ENCODE measurements at regions not wholly inside any gene's neighbourhood (a gene's known extent, or its start where the extent isn't known, plus 50 kb on each side); places are given as distances from the start of the nearest gene placed in this dataset.
A peak's percentile ranks its signal among the peaks of the same experiment; 100 is the strongest.

DNA sequence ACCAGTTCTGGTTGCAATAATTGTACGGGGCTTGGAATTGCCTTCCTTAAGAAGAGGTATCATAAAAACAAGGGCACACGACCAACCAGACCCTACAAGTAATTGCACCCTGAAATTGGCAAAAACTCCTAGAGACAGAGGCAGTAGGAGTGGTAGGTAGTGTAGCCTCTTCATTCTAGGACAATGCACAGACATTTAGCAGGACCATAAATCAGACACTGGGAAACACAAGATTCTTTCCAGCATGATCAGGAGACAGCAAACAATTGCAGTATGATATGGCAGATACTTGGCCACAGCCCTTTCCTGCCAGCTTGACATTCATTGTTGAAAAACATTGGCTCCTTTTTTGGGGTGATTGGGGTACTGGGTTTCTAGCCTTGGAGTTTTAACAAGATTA is 186.6 kb upstream of the PIK3C3 start:
- no peak overlapping the region for H3K27ac ChIP-seq
- TF ChIP-seq, protein P1, sequence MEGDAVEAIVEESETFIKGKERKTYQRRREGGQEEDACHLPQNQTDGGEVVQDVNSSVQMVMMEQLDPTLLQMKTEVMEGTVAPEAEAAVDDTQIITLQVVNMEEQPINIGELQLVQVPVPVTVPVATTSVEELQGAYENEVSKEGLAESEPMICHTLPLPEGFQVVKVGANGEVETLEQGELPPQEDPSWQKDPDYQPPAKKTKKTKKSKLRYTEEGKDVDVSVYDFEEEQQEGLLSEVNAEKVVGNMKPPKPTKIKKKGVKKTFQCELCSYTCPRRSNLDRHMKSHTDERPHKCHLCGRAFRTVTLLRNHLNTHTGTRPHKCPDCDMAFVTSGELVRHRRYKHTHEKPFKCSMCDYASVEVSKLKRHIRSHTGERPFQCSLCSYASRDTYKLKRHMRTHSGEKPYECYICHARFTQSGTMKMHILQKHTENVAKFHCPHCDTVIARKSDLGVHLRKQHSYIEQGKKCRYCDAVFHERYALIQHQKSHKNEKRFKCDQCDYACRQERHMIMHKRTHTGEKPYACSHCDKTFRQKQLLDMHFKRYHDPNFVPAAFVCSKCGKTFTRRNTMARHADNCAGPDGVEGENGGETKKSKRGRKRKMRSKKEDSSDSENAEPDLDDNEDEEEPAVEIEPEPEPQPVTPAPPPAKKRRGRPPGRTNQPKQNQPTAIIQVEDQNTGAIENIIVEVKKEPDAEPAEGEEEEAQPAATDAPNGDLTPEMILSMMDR (conservative IDR thresholded peaks at IDR 0.05) = no peak

DNA sequence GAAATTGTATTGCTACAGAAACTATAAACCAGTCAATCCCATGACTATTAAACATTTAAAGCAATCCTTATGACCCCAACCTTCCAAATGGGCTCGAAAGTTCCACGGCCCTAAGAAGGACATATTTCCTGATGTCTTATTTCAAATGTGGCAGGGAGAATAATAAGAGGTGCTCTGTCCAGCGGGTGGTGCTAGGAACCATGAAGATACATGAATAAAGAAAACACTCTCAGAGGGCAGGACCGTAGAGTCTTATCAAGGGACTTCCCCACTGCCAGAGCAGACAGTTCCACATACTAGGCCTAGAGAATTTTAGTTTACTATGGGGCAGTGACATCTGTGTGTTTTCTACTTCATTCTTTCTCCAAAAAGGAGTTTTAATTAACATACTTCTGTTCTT is 187.1 kb upstream of the PIK3C3 start:
- TF ChIP-seq, protein P1 (conservative IDR thresholded peaks at IDR 0.05) = peak; percentile 65
- no peak overlapping the region for H3K27ac ChIP-seq

DNA sequence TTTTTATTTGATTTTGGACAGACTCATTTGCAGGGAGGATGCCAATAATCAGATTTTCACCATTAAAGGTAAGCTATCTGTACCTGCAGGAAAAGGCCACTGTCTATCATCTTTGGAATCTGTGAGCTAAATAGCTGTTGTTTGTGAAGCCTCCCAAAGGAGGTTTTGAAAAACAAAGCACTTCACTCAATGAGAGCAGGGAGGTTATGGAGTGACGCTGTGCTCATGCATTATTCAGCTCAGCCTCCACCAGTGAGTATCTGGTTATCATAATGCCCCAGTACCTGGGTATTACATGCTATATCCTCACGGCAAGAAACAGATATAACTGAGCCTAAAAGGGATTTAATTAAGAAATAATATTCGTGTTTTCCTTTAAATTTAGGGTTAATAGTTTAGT is 189.6 kb upstream of the PIK3C3 start:
- TF ChIP-seq, protein P1 (conservative IDR thresholded peaks at IDR 0.05) = no peak
- no peak overlapping the region for H3K27ac ChIP-seq

DNA sequence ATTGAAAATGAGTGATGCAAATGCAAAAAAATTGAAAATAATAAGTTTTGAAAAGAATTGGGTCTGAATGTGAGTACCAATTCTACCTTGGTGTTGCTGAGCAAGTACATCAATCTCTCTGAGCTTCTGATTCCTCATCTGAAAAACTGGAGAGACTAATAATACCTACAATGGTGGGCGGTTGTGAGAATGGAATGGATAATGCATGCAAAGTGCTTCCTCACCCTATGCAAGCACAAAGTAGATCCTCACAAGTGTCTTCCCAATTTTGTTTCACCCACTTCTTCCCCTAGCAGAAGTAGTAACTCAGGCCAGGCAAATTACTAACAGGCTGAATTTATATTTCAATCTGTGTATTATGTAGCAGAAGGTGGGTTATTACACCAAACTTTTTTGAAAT is 191.7 kb upstream of the PIK3C3 start:
- H3K27ac ChIP-seq = no peak overlapping the region
- TF ChIP-seq, protein P1 (conservative IDR thresholded peaks at IDR 0.05) = no peak

DNA sequence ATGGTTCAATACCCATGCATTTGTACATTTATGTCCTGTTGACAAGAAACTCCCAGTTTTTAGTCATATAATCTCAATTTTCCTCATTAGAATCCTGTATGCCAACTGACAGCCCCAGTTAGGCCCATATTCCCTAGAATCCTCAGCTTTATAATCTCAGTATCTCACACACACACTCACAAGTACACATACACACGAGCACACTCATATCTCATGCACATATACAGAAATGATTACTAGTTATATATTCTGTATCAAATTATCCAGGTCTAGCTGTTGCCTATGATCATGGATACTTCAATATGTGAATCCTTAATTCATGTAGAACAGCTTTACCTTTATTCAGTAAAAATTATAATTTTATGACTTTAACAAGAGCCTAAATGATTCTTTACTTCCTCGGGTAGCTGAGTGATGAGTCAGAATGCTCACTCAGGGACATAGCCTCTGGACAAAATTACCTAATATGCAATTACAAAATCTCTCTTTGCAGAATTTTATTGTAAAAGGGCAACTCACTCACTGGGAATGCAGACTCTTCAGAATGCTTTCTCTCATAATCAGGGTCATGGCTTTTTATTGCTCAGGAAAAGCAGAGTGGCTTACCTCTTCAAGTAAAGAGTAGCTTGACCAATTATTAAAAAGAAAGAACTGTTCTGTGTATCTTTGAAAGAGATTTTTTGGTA is 193.6 kb upstream of the PIK3C3 start:
- TF ChIP-seq, protein P1 (conservative IDR thresholded peaks at IDR 0.05) = no peak
- no peak overlapping the region for H3K27ac ChIP-seq

DNA sequence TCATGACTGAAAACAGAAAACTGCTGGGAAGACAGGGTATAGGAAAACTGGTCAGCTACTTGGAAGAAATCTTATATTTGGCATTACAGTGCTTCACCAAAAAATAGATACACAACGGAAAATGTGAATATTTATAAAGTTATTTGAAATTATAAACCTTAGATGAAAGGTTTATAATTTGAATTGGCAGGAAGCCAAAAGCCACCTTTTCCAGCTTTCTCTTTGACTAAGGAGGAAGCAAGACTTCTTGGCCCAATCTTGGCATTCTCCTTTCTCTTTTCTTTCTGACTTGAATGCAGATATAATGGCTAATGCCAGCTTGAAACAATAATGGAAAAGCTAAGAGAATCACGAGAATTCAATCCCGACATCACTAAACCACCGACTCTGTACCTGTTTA is 196.5 kb upstream of the PIK3C3 start:
- TF ChIP-seq, protein P1 (conservative IDR thresholded peaks at IDR 0.05) = no peak
- no peak overlapping the region for H3K27ac ChIP-seq

DNA sequence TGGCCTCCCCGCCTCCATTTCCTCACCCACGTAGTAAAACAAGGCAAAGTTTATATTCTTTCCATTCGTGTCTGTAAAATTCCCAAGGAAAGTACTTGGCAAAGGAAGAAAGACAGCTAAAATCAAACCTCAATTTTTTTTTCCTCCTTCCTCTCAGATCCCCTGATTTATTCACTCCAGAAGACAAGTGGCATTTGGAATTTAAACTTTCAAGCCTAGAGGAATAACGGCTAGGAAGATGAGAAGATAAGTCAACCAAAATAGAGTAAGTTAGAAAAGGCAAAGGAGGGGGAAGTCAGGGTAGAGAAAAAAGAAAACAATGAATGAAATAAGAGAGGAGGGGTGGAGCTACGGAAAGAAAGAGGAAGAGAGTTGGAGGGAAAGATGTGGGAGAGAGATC is 198.9 kb upstream of the PIK3C3 start:
- no peak overlapping the region for H3K27ac ChIP-seq
- TF ChIP-seq, protein P1 (conservative IDR thresholded peaks at IDR 0.05) = no peak

Data from VCaP (cell line).